NCI-H1417 treated with DMSO at 0.1 percent for 48 hours (cell line): ENCODE measurements at regions not wholly inside any gene's neighbourhood (a gene's known extent, or its start where the extent isn't known, plus 50 kb on each side); places are given as distances from the start of the nearest gene placed in this dataset.
"Not testable (repeated sequence)": the region's sequence is repeated elsewhere in the genome, so short reads cannot be mapped to it uniquely, and the experiment has no call there.

Experiments used
- DNase-seq: peaks from one replicate; lab custom pipeline; 2025; lab: John Stamatoyannopoulos, UW

- no peak for DNase-seq
These were observed 868.6 kb downstream of the TBL1XR1 start for GRCh38 chr3:176328666-176329065.

- DNase-seq, result no peak
These were observed 869.1 kb downstream of the TBL1XR1 start for GRCh38 chr3:176328198-176328597.

- DNase-seq, result not testable (repeated sequence)
These were observed 870.3 kb downstream of the TBL1XR1 start for GRCh38 chr3:176326894-176327490.

- DNase-seq, result not testable (repeated sequence)
These were observed 875.8 kb downstream of the TBL1XR1 start for GRCh38 chr3:176321532-176321931.

- DNase-seq, result no peak
These were observed 876.2 kb downstream of the TBL1XR1 start for GRCh38 chr3:176321099-176321498.

- DNase-seq, result no peak
These were observed 883.9 kb downstream of the TBL1XR1 start for GRCh38 chr3:176313426-176313825.

- DNase-seq, result no peak
These were observed 886.6 kb downstream of the TBL1XR1 start for GRCh38 chr3:176310641-176311040.

- no peak for DNase-seq
These were observed 895.0 kb downstream of the TBL1XR1 start for GRCh38 chr3:176302271-176302670.

GRCh38 chr3:176296066-176296597, 901.1 kb downstream of the TBL1XR1 start:
- DNase-seq, result no peak

GRCh38 chr3:176293276-176293675, 904.0 kb downstream of the TBL1XR1 start:
- no peak for DNase-seq

- DNase-seq, result no peak
These were observed 910.7 kb downstream of the TBL1XR1 start for GRCh38 chr3:176286476-176287085.

GRCh38 chr3:176275538-176275937, 921.7 kb downstream of the TBL1XR1 start:
- no peak for DNase-seq

- peak; percentile 29 for DNase-seq
These were observed 922.2 kb downstream of the TBL1XR1 start for GRCh38 chr3:176275113-176275512.

GRCh38 chr3:176274161-176274560, 923.1 kb downstream of the TBL1XR1 start:
- peak; percentile 95 for DNase-seq

GRCh38 chr3:176262071-176262470, 935.2 kb downstream of the TBL1XR1 start:
- no peak for DNase-seq

GRCh38 chr3:176247191-176247590, 950.1 kb downstream of the TBL1XR1 start:
- no peak for DNase-seq

- no peak for DNase-seq
These were observed 977.3 kb downstream of the TBL1XR1 start for GRCh38 chr3:176219970-176220369.

GRCh38 chr3:176214758-176215157, 982.5 kb downstream of the TBL1XR1 start:
- DNase-seq, result no peak

GRCh38 chr3:176213314-176213713, 984.0 kb downstream of the TBL1XR1 start:
- DNase-seq, result not testable (repeated sequence)

GRCh38 chr3:176208915-176209314, 988.4 kb downstream of the TBL1XR1 start:
- DNase-seq, result no peak

GRCh38 chr3:176208283-176208682, 989.0 kb downstream of the TBL1XR1 start:
- DNase-seq, result no peak

- DNase-seq, result no peak
These were observed 990.5 kb downstream of the TBL1XR1 start for GRCh38 chr3:176206809-176207208.

- DNase-seq, result no peak
These were observed 994.6 kb downstream of the TBL1XR1 start for GRCh38 chr3:176202652-176203051.
